ENCODE measurements at regions not wholly inside any gene's neighbourhood (a gene's known extent, or its start where the extent isn't known, plus 50 kb on each side); places are given as distances from the start of the nearest gene placed in this dataset.

- 100% methylated on average over 1 of the region's 1 CpG for WGBS, 2 donors (ENCODE audit: low coverage in 1 of 2)
- in situ Hi-C loops (cut with MboI; ENCODE audit: low pct_ligation_motif_present in 1 of 4, low pct_unique_long_range_greater_than_20kb in 1 of 4, low sequenced_read_pairs in 3 of 4), result no loop called here
- intact Hi-C loops (cut with DNase I; ENCODE audit: low total_unique reads), result no loop called here
- Histone ChIP-seq H3K4me3 (no peak overlapping the region), H3K36me3 (no peaks in the 10 kb centered on the region), H3K27ac (no peak overlapping the region), H3K4me1 (no peaks in the 10 kb centered on the region), H3K27me3 (no peaks in the 10 kb centered on the region), H3K9me3 (no peaks in the 10 kb centered on the region)
- TF ChIP-seq, protein P1, sequence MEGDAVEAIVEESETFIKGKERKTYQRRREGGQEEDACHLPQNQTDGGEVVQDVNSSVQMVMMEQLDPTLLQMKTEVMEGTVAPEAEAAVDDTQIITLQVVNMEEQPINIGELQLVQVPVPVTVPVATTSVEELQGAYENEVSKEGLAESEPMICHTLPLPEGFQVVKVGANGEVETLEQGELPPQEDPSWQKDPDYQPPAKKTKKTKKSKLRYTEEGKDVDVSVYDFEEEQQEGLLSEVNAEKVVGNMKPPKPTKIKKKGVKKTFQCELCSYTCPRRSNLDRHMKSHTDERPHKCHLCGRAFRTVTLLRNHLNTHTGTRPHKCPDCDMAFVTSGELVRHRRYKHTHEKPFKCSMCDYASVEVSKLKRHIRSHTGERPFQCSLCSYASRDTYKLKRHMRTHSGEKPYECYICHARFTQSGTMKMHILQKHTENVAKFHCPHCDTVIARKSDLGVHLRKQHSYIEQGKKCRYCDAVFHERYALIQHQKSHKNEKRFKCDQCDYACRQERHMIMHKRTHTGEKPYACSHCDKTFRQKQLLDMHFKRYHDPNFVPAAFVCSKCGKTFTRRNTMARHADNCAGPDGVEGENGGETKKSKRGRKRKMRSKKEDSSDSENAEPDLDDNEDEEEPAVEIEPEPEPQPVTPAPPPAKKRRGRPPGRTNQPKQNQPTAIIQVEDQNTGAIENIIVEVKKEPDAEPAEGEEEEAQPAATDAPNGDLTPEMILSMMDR (IDR thresholded peaks at IDR 0.05), result no peak
- TF ChIP-seq POLR2AphosphoS5 (IDR thresholded peaks at IDR 0.05), result no peak
- TF ChIP-seq POLR2A (IDR thresholded peaks at IDR 0.05), result no peak
- TF ChIP-seq EP300 (IDR thresholded peaks at IDR 0.05; ENCODE audit: low read depth), result no peak
- no peak for DNase-seq
Observed at GRCh38 chr1:217224201-217224600, 406.7 kb downstream of the GPATCH2 start.

DNA sequence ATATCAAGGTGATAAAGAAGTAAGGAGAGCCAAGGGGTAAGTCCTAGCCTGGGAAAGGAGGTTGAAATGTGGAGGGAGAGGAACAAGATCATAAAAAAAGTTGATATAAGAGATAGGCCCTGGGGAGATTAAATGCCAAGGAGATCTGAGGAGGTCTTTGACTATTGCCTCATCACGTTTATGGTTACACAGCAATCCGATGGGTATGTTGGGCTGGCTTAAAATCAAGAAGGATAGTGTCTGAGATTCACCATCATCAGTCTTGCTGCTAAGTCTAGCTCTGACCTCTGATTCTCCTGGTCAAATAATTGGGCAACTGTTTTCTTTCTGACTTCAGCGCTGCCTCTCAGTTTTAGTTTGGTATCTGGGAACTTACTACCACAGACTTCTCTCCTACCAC lies 416.3 kb downstream of the GPATCH2 start:
- no peak for TF ChIP-seq POLR2AphosphoS5 (IDR thresholded peaks at IDR 0.05)
- TF ChIP-seq POLR2A (IDR thresholded peaks at IDR 0.05), result no peak
- TF ChIP-seq, protein P1 (IDR thresholded peaks at IDR 0.05), result no peak
- TF ChIP-seq EP300 (IDR thresholded peaks at IDR 0.05; ENCODE audit: low read depth), result no peak
- no peak for DNase-seq
- Histone ChIP-seq H3K27ac (no peak overlapping the region), H3K36me3 (no peaks in the 10 kb centered on the region), H3K4me3 (no peak overlapping the region), H3K9me3 (no peaks in the 10 kb centered on the region), H3K4me1 (no peaks in the 10 kb centered on the region), H3K27me3 (no peaks in the 10 kb centered on the region)
- WGBS, 2 donors (ENCODE audit: low coverage in 1 of 2), result 71 to 79% methylated on average over 3 of the region's 3 CpGs
- in situ Hi-C loops (cut with MboI; ENCODE audit: low pct_ligation_motif_present in 1 of 4, low pct_unique_long_range_greater_than_20kb in 1 of 4, low sequenced_read_pairs in 3 of 4) (no loop called here), intact Hi-C loops (cut with DNase I; ENCODE audit: low total_unique reads) (no loop called here)

- DNase-seq, result no peak
- in situ Hi-C loops (cut with MboI; ENCODE audit: low pct_ligation_motif_present in 1 of 4, low pct_unique_long_range_greater_than_20kb in 1 of 4, low sequenced_read_pairs in 3 of 4) (no loop called here), intact Hi-C loops (cut with DNase I; ENCODE audit: low total_unique reads) (no loop called here)
- Histone ChIP-seq H3K27ac (no peak overlapping the region), H3K9me3 (no peaks in the 10 kb centered on the region), H3K4me3 (no peak overlapping the region), H3K4me1 (no peaks in the 10 kb centered on the region), H3K27me3 (no peaks in the 10 kb centered on the region), H3K36me3 (no peaks in the 10 kb centered on the region)
- TF ChIP-seq EP300 (IDR thresholded peaks at IDR 0.05; ENCODE audit: low read depth) (no peak), POLR2AphosphoS5 (IDR thresholded peaks at IDR 0.05) (no peak), POLR2A (IDR thresholded peaks at IDR 0.05) (no peak)
- TF ChIP-seq, protein P1 (IDR thresholded peaks at IDR 0.05), result no peak
- WGBS, 2 donors (ENCODE audit: low coverage in 1 of 2), result 62 to 63% methylated on average over 3 of the region's 3 CpGs
Observed at GRCh38 chr1:217211486-217211885, 419.4 kb downstream of the GPATCH2 start.

- no peak overlapping the region for H3K27ac ChIP-seq
- no peaks in the 10 kb centered on the region for H3K27me3 ChIP-seq
- H3K9me3 ChIP-seq, result peaks cover 0 to 8% of the 10 kb centered on the region in 2 donors
- in situ Hi-C loops (cut with MboI; ENCODE audit: low pct_ligation_motif_present in 1 of 4, low pct_unique_long_range_greater_than_20kb in 1 of 4, low sequenced_read_pairs in 3 of 4), result no loop called here
- intact Hi-C loops (cut with DNase I; ENCODE audit: low total_unique reads), result no loop called here
- WGBS, 2 donors (ENCODE audit: low coverage in 1 of 2), result 66 to 98% methylated on average over 4 of the region's 4 CpGs
- TF ChIP-seq POLR2AphosphoS5 (IDR thresholded peaks at IDR 0.05) (no peak), POLR2A (IDR thresholded peaks at IDR 0.05) (no peak), EP300 (IDR thresholded peaks at IDR 0.05; ENCODE audit: low read depth) (no peak)
- TF ChIP-seq, protein P1 (IDR thresholded peaks at IDR 0.05), result no peak
- H3K4me1 ChIP-seq, result no peaks in the 10 kb centered on the region
- H3K4me3 ChIP-seq, result no peak overlapping the region
- DNase-seq, result no peak
- H3K36me3 ChIP-seq, result no peaks in the 10 kb centered on the region
Observed at GRCh38 chr1:217205578-217205977, 425.3 kb downstream of the GPATCH2 start.
